DOHH2 (cell line): ENCODE measurements at regions not wholly inside any gene's neighbourhood (a gene's known extent, or its start where the extent isn't known, plus 50 kb on each side); places are given as distances from the start of the nearest gene placed in this dataset.

ENCODE experiments used
- CTCF ChIP-seq: fragments of 200-600 bp; sonication (generic); IDR thresholded peaks from one replicate; pipeline ENCODE4 v1.5.1; 2014; ENCODE audit warnings: antibody characterized with exemption, mild to moderate bottlenecking, low read depth, low read length; ENCODE audit not compliant: poor library complexity, severe bottlenecking
- EZH2phosphoT487 ChIP-seq: fragments of 200-600 bp; sonication (generic); IDR thresholded peaks from 2 replicates; pipeline ENCODE4 v1.6.1; 2017; ENCODE audit warnings: borderline replicate concordance, mild to moderate bottlenecking, antibody characterized with exemption, low read length, moderate library complexity, mixed read lengths

GRCh38 chr4:179586460-179586859, 2144.2 kb upstream of the AGA start:
- TF ChIP-seq CTCF: no peak
- no peak for TF ChIP-seq EZH2phosphoT487
